ENCODE measurements at regions not wholly inside any gene's neighbourhood (a gene's known extent, or its start where the extent isn't known, plus 50 kb on each side); places are given as distances from the start of the nearest gene placed in this dataset.

- TF ChIP-seq CTCF (IDR thresholded peaks at IDR 0.05; ENCODE audit: extremely low read depth in 1 of 2, insufficient read depth in 1 of 2, low read depth in 1 of 2, low read length in 2 of 2) (no peak), EZH2 (IDR thresholded peaks at IDR 0.05; ENCODE audit: borderline replicate concordance, low read depth, low read length, severe bottlenecking) (no peak), POLR2AphosphoS5 (IDR thresholded peaks at IDR 0.05; ENCODE audit: insufficient read depth, low read depth, low read length) (no peak), MAX (IDR thresholded peaks at IDR 0.05; ENCODE audit: insufficient read depth, insufficient read length) (no peak), POLR2A (IDR thresholded peaks at IDR 0.05; ENCODE audit: low read depth, low read length) (no peak)
Observed at GRCh38 chr1:76687307-76688175, 179.7 kb upstream of the ST6GALNAC5 start.
